ENCODE measurements at regions not wholly inside any gene's neighbourhood (a gene's known extent, or its start where the extent isn't known, plus 50 kb on each side); places are given as distances from the start of the nearest gene placed in this dataset.

GRCh38 chr2:155714983-155715382, 617.5 kb downstream of the NR4A2 start:
- no peaks in the 10 kb centered on the region for H3K4me1 Mint-ChIP-seq (ENCODE audit: unreplicated experiment)
- no peak overlapping the region for H3K4me3 Mint-ChIP-seq (ENCODE audit: unreplicated experiment)
- no peaks in the 10 kb centered on the region for H3K27me3 Mint-ChIP-seq (ENCODE audit: unreplicated experiment)
- no peak for TF ChIP-seq CTCF (IDR thresholded peaks at IDR 0.05; ENCODE audit: unreplicated experiment)
- no peaks in the 10 kb centered on the region for H3K9me3 Mint-ChIP-seq (ENCODE audit: unreplicated experiment)
- no peak overlapping the region for H3K27ac Mint-ChIP-seq (ENCODE audit: unreplicated experiment)
- H3K36me3 Mint-ChIP-seq (ENCODE audit: low read depth, unreplicated experiment): no peaks in the 10 kb centered on the region
- no peak for DNase-seq (ENCODE audit: low spot score)

- Mint-ChIP-seq H3K36me3 (ENCODE audit: low read depth, unreplicated experiment) (no peaks in the 10 kb centered on the region), H3K27me3 (ENCODE audit: unreplicated experiment) (no peaks in the 10 kb centered on the region), H3K9me3 (ENCODE audit: unreplicated experiment) (no peaks in the 10 kb centered on the region), H3K27ac (ENCODE audit: unreplicated experiment) (no peak overlapping the region), H3K4me3 (ENCODE audit: unreplicated experiment) (no peak overlapping the region), H3K4me1 (ENCODE audit: unreplicated experiment) (no peaks in the 10 kb centered on the region)
- TF ChIP-seq CTCF (IDR thresholded peaks at IDR 0.05; ENCODE audit: unreplicated experiment): no peak
- DNase-seq (ENCODE audit: low spot score): no peak
Observed at GRCh38 chr2:155708071-155708470, 624.5 kb downstream of the NR4A2 start.

- Mint-ChIP-seq H3K9me3 (ENCODE audit: unreplicated experiment) (no peaks in the 10 kb centered on the region), H3K36me3 (ENCODE audit: low read depth, unreplicated experiment) (no peaks in the 10 kb centered on the region), H3K27ac (ENCODE audit: unreplicated experiment) (no peak overlapping the region), H3K4me3 (ENCODE audit: unreplicated experiment) (no peak overlapping the region), H3K27me3 (ENCODE audit: unreplicated experiment) (no peaks in the 10 kb centered on the region), H3K4me1 (ENCODE audit: unreplicated experiment) (no peaks in the 10 kb centered on the region)
- TF ChIP-seq CTCF (IDR thresholded peaks at IDR 0.05; ENCODE audit: unreplicated experiment): no peak
- no peak for DNase-seq (ENCODE audit: low spot score)
Observed at GRCh38 chr2:155703917-155704316, 628.6 kb downstream of the NR4A2 start.

- TF ChIP-seq CTCF (IDR thresholded peaks at IDR 0.05; ENCODE audit: unreplicated experiment): no peak
- Mint-ChIP-seq H3K27ac (ENCODE audit: unreplicated experiment) (no peak overlapping the region), H3K4me1 (ENCODE audit: unreplicated experiment) (no peaks in the 10 kb centered on the region), H3K9me3 (ENCODE audit: unreplicated experiment) (no peaks in the 10 kb centered on the region), H3K27me3 (ENCODE audit: unreplicated experiment) (no peaks in the 10 kb centered on the region), H3K4me3 (ENCODE audit: unreplicated experiment) (no peak overlapping the region), H3K36me3 (ENCODE audit: low read depth, unreplicated experiment) (no peaks in the 10 kb centered on the region)
- no peak for DNase-seq (ENCODE audit: low spot score)
Observed at GRCh38 chr2:155703048-155703447, 629.5 kb downstream of the NR4A2 start.

- no peaks in the 10 kb centered on the region for H3K36me3 Mint-ChIP-seq (ENCODE audit: low read depth, unreplicated experiment)
- TF ChIP-seq CTCF (IDR thresholded peaks at IDR 0.05; ENCODE audit: unreplicated experiment): no peak
- no peak overlapping the region for H3K27ac Mint-ChIP-seq (ENCODE audit: unreplicated experiment)
- no peak overlapping the region for H3K4me3 Mint-ChIP-seq (ENCODE audit: unreplicated experiment)
- no peaks in the 10 kb centered on the region for H3K9me3 Mint-ChIP-seq (ENCODE audit: unreplicated experiment)
- no peaks in the 10 kb centered on the region for H3K4me1 Mint-ChIP-seq (ENCODE audit: unreplicated experiment)
- no peak for DNase-seq (ENCODE audit: low spot score)
- H3K27me3 Mint-ChIP-seq (ENCODE audit: unreplicated experiment): no peaks in the 10 kb centered on the region
Observed at GRCh38 chr2:155701721-155702120, 630.8 kb downstream of the NR4A2 start.
